HepG2 (cell line): ENCODE measurements at regions not wholly inside any gene's neighbourhood (a gene's known extent, or its start where the extent isn't known, plus 50 kb on each side); places are given as distances from the start of the nearest gene placed in this dataset.

Experiments
- CHD2 ChIP-seq: IDR thresholded peaks from 2 replicates; pipeline ENCODE4 v1.6.1; 2011; ENCODE audit warnings: low read depth, low read length, improper control_type of control experiment
- ELK4 ChIP-seq: sonication (generic); formaldehyde crosslinking; IDR thresholded peaks from 2 replicates; pipeline ENCODE4 v1.9.0; 2021; ENCODE audit warnings: missing genetic modification reagents, borderline replicate concordance
- EP300 ChIP-seq, 3 experiments: sonication (generic) in 1 of 3; formaldehyde crosslinking in 1 of 3; IDR thresholded peaks; 2 replicates each; pipeline versions ENCODE4 v1.5.1 to v1.6.1; 2011 to 2020; ENCODE audit warnings: low read depth in 2 of 3, low read length in 2 of 3, borderline replicate concordance in 1 of 3, improper control_type of control experiment in 1 of 3, mild to moderate bottlenecking in 1 of 3, missing genetic modification reagents in 1 of 3, moderate library complexity in 1 of 3
- KMT2A ChIP-seq: sonication (generic); formaldehyde crosslinking; IDR thresholded peaks from 2 replicates; pipeline ENCODE4 v1.4.0; 2020; ENCODE audit warnings: missing genetic modification reagents
- RBFOX2 ChIP-seq: fragments of 200-400 bp; formaldehyde crosslinking; IDR thresholded peaks from 2 replicates; pipeline ENCODE4 v1.6.1; 2017; ENCODE audit warnings: low read depth, mild to moderate bottlenecking, low read length
- SP1 ChIP-seq, 2 experiments: fragments of 450-650 bp in 1 of 2; sonication (generic) in 1 of 2; formaldehyde crosslinking in 1 of 2; IDR thresholded peaks; 2 replicates each; pipeline versions ENCODE4 v1.4.0 to v1.6.1; 2016 to 2020; ENCODE audit warnings: missing genetic modification reagents in 1 of 2
- ZNF24 ChIP-seq: fragments of 450-650 bp; IDR thresholded peaks from 2 replicates; pipeline ENCODE4 v1.6.1; 2017; ENCODE audit warnings: antibody characterized with exemption, mild to moderate bottlenecking
- ZNF281 ChIP-seq: sonication (generic); formaldehyde crosslinking; IDR thresholded peaks from 2 replicates; pipeline ENCODE4 v1.4.0; 2020; ENCODE audit warnings: missing genetic modification reagents, borderline replicate concordance
- ZNF766 ChIP-seq: sonication (generic); formaldehyde crosslinking; IDR thresholded peaks from 2 replicates; pipeline ENCODE4 v1.5.0; 2020; ENCODE audit warnings: missing genetic modification reagents, borderline replicate concordance

- TF ChIP-seq ZNF24 (no peak), KMT2A (no peak), ZNF281 (CRISPR knock-in tag) (no peak), RBFOX2 (no peak), ELK4 (CRISPR knock-in tag) (no peak), EP300 (IDR thresholded peaks at IDR 0.05; ENCODE audit: low read depth in 2 of 2, low read length in 2 of 2) (no peak), EP300 (CRISPR knock-in tag; IDR thresholded peaks at IDR 0.05; ENCODE audit: borderline replicate concordance) (no peak), SP1 (IDR thresholded peaks at IDR 0.05) (no peak), SP1 (CRISPR knock-in tag; IDR thresholded peaks at IDR 0.05) (no peak), CHD2 (no peak), ZNF766 (no peak)
These were observed 239.9 kb upstream of the NAALADL2 start for GRCh38 chr3:174619239-174619638.
